IMR-90 (cell line): ENCODE measurements at regions not wholly inside any gene's neighbourhood (a gene's known extent, or its start where the extent isn't known, plus 50 kb on each side); places are given as distances from the start of the nearest gene placed in this dataset.

ENCODE experiments used
- ATAC-seq: fragments of 200-7000 bp; cut with Tn5 transposase; 2 replicates; pipeline ENCODE4 v1.9.1; 2020; ENCODE audit warnings: low read depth, mild to moderate bottlenecking, moderate library complexity
- BruUV-seq: library from RNA; stranded (reverse); fragments of 400-500 nt; replicated peaks from 2 replicates; lab custom pipeline; 2021; lab: Mats Ljungman, UMichigan
- CTCF ChIA-PET: fragments of 300-600 bp; formaldehyde crosslinking; extraction: SDS; loops from one replicate; lab custom pipeline; 2021; ENCODE audit warnings: antibody characterized with exemption; lab: Yijun Ruan, JAX
- POLR2A ChIA-PET: fragments of 300-600 bp; sonication (Branson Sonifier 250); formaldehyde crosslinking; loops from one replicate; lab custom pipeline; 2022; ENCODE audit warnings: antibody characterized with exemption; ENCODE audit not compliant: unreplicated experiment; lab: Charles Lee
- DNase-seq: peaks from one replicate; pipeline ENCODE4 v3.0.0; 2013
- H2AFZ ChIP-seq: replicated peaks from 2 replicates; pipeline ENCODE3; 2013; ENCODE audit warnings: low read length, mild to moderate bottlenecking; ENCODE audit not compliant: poor library complexity
- H2AK5ac ChIP-seq: 2 replicates; pipeline ENCODE4 v1.6.1; 2013; ENCODE audit warnings: low read depth, low read length, inconsistent platforms
- H2AK9ac ChIP-seq: replicated peaks from 2 replicates; pipeline ENCODE3; 2013; ENCODE audit warnings: mild to moderate bottlenecking, low read depth, low read length, moderate library complexity; ENCODE audit not compliant: poor library complexity
- H2BK120ac ChIP-seq: 2 replicates; pipeline ENCODE4 v1.6.1; 2013; ENCODE audit warnings: low read depth, low read length, inconsistent platforms
- H2BK15ac ChIP-seq: 3 replicates; pipeline ENCODE4 v1.6.1; 2013; ENCODE audit warnings: low read depth, low read length, inconsistent platforms
- H2BK20ac ChIP-seq: 2 replicates; pipeline ENCODE4 v1.6.1; 2013; ENCODE audit warnings: low read depth, mild to moderate bottlenecking, inconsistent platforms, low read length, moderate library complexity
- H2BK5ac ChIP-seq: 2 replicates; pipeline ENCODE4 v1.6.1; 2013; ENCODE audit warnings: mild to moderate bottlenecking, low read depth, low read length, inconsistent platforms; ENCODE audit not compliant: poor library complexity, severe bottlenecking
- H3K14ac ChIP-seq: replicated peaks from 2 replicates; pipeline ENCODE4 v1.6.1; 2013; ENCODE audit warnings: low read depth, low read length, inconsistent platforms
- H3K18ac ChIP-seq: 2 replicates; pipeline ENCODE4 v1.6.1; 2013; ENCODE audit warnings: low read depth, low read length, control low read depth
- H3K23ac ChIP-seq: 2 replicates; pipeline ENCODE4 v1.6.1; 2013; ENCODE audit warnings: low read depth, low read length, inconsistent platforms
- H3K27ac ChIP-seq: 2 replicates; pipeline ENCODE4 v1.5.1; 2013; ENCODE audit warnings: mild to moderate bottlenecking, control low read depth, low read length; ENCODE audit not compliant: insufficient read depth
- H3K27me3 ChIP-seq: 2 replicates; pipeline ENCODE4 v1.6.1; 2013; ENCODE audit warnings: low read length; ENCODE audit not compliant: control insufficient read depth, insufficient read depth
- H3K36me3 ChIP-seq: 2 replicates; pipeline ENCODE4 v1.6.1; 2013; ENCODE audit warnings: low read length, mixed read lengths; ENCODE audit not compliant: control insufficient read depth, insufficient read depth
- H3K4ac ChIP-seq: 2 replicates; pipeline ENCODE4 v1.6.1; 2013; ENCODE audit warnings: low read depth, low read length, inconsistent platforms
- H3K4me1 ChIP-seq: 2 replicates; pipeline ENCODE4 v1.6.1; 2013; ENCODE audit warnings: low read length, mixed read lengths; ENCODE audit not compliant: control insufficient read depth, insufficient read depth
- H3K4me2 ChIP-seq: 2 replicates; pipeline ENCODE4 v1.6.1; 2013; ENCODE audit warnings: low read depth, mild to moderate bottlenecking, control low read depth, low read length, moderate library complexity
- H3K4me3 ChIP-seq: 2 replicates; pipeline ENCODE4 v1.5.1; 2013; ENCODE audit warnings: low read depth, mild to moderate bottlenecking, control low read depth, low read length, moderate library complexity; ENCODE audit not compliant: insufficient read depth
- H3K56ac ChIP-seq: 2 replicates; pipeline ENCODE4 v1.6.1; 2013; ENCODE audit warnings: low read length, inconsistent platforms; ENCODE audit not compliant: insufficient read depth; ENCODE audit errors: extremely low read depth
- H3K79me1 ChIP-seq, 2 experiments: 2 replicates each; pipeline ENCODE4 v1.6.1; 2013; ENCODE audit warnings: low read length in 2 of 2, inconsistent platforms in 1 of 2, low read depth in 1 of 2
- H3K9ac ChIP-seq: 2 replicates; pipeline ENCODE4 v1.6.1; 2013; ENCODE audit warnings: low read depth, low read length, control low read depth
- H3K9me1 ChIP-seq: 2 replicates; pipeline ENCODE4 v1.6.1; 2013; ENCODE audit warnings: low read length, inconsistent platforms; ENCODE audit not compliant: insufficient read depth
- H3K9me3 ChIP-seq: 2 replicates; pipeline ENCODE4 v1.6.1; 2013; ENCODE audit warnings: low read length; ENCODE audit not compliant: control insufficient read depth, insufficient read depth
- H4K20me1 ChIP-seq: 2 replicates; pipeline ENCODE4 v1.6.1; 2013; ENCODE audit warnings: low read length, inconsistent platforms; ENCODE audit not compliant: insufficient read depth
- H4K5ac ChIP-seq: 2 replicates; pipeline ENCODE4 v1.6.1; 2013; ENCODE audit warnings: mild to moderate bottlenecking, low read depth, low read length, control low read depth
- H4K8ac ChIP-seq, 2 experiments: 2 replicates each; pipeline ENCODE4 v1.6.1; 2013; ENCODE audit warnings: low read depth in 2 of 2, low read length in 2 of 2, control low read depth in 1 of 2, inconsistent platforms in 1 of 2
- H4K91ac ChIP-seq: 2 replicates; pipeline ENCODE4 v1.6.1; 2013; ENCODE audit warnings: low read depth, low read length, inconsistent platforms; ENCODE audit not compliant: insufficient read depth
- BHLHE40 ChIP-seq: fragments of 150-350 bp; IDR thresholded peaks from 2 replicates; pipeline ENCODE4 v1.6.1; 2016; ENCODE audit warnings: mild to moderate bottlenecking, low read depth, low read length
- CEBPB ChIP-seq: IDR thresholded peaks from 2 replicates; pipeline ENCODE4 v1.6.1; 2012; ENCODE audit warnings: low read depth, low read length, improper control_type of control experiment
- CHD1 ChIP-seq: IDR thresholded peaks from 2 replicates; pipeline ENCODE4 v1.6.1; 2012; ENCODE audit warnings: low read depth, low read length, improper control_type of control experiment
- CTCF ChIP-seq: conservative IDR thresholded peaks from 2 replicates; pipeline ENCODE4 v1.5.1; 2012; ENCODE audit warnings: mild to moderate bottlenecking, low read depth, low read length, improper control_type of control experiment
- MAFK ChIP-seq: IDR thresholded peaks from 2 replicates; pipeline ENCODE4 v1.6.1; 2012; ENCODE audit warnings: low read depth, low read length, improper control_type of control experiment
- MAZ ChIP-seq: IDR thresholded peaks from 2 replicates; pipeline ENCODE4 v1.6.1; 2012; ENCODE audit warnings: low read depth, mild to moderate bottlenecking, low read length, improper control_type of control experiment, moderate library complexity, borderline replicate concordance
- MXI1 ChIP-seq: IDR thresholded peaks from 2 replicates; pipeline ENCODE4 v1.6.1; 2012; ENCODE audit warnings: low read depth, mild to moderate bottlenecking, low read length, moderate library complexity, borderline replicate concordance
- NFE2L2 ChIP-seq: fragments of 150-350 bp; IDR thresholded peaks from 2 replicates; pipeline ENCODE4 v1.6.1; 2016; ENCODE audit warnings: low read depth, mild to moderate bottlenecking, low read length
- POLR2A ChIP-seq: IDR thresholded peaks from 2 replicates; pipeline ENCODE4 v1.6.1; 2012; ENCODE audit warnings: mild to moderate bottlenecking, low read depth, low read length
- RFX5 ChIP-seq: IDR thresholded peaks from 2 replicates; pipeline ENCODE4 v1.8.0; 2012; ENCODE audit warnings: low read depth, mild to moderate bottlenecking, low read length, moderate library complexity
- WGBS, 2 experiments: methylation state at CpG; one replicate each; pipeline versions ENCODE4 v1.1.5 to v1.1.7; 2013; ENCODE audit warnings: missing lambda C conversion rate in 2 of 2; ENCODE audit not compliant: insufficient read length in 1 of 2; ENCODE audit errors: extremely low coverage in 2 of 2; 5-methylcytosine and 5-hydroxymethylcytosine counted together
- dilution Hi-C: fragments of 300-500 bp; cut with HindIII; formaldehyde crosslinking; loops from one replicate; pipeline ENCODE4 v1.14.3; 2018; ENCODE audit warnings: low sequenced_read_pairs; ENCODE audit not compliant: unreplicated experiment
- in situ Hi-C: fragments of 300-500 bp; cut with MboI; formaldehyde crosslinking; loops from 3 replicates; pipeline ENCODE4 v1.14.3; 2019; ENCODE audit warnings: low sequenced_read_pairs, inconsistent platforms, mixed read lengths
- intact Hi-C: fragments of 100-400 bp; cut with micrococcal nuclease; formaldehyde crosslinking; loops from 2 replicates; pipeline ENCODE4 v1.10.0; 2022

GRCh38 chr11:92284558-92284957 is 59.9 kb downstream of the FAT3 start:
- H3K4me1 ChIP-seq = no peaks in the 10 kb centered on the region
- no peaks in the 10 kb centered on the region for H3K9me1 ChIP-seq
- no peaks in the 10 kb centered on the region for H3K36me3 ChIP-seq
- H3K27me3 ChIP-seq = no peaks in the 10 kb centered on the region
- H3K4ac ChIP-seq = no peak overlapping the region
- no TSS peak for BruUV-seq
- H3K56ac ChIP-seq = no peak overlapping the region
- POLR2A ChIA-PET = no interaction called here
- no peak overlapping the region for H4K5ac ChIP-seq
- no peak overlapping the region for H2BK15ac ChIP-seq
- H3K4me3 ChIP-seq = no peak overlapping the region
- H2AK5ac ChIP-seq = no peak overlapping the region
- no peak overlapping the region for H2BK120ac ChIP-seq
- H4K8ac ChIP-seq = no peak overlapping the region
- no peak overlapping the region for H3K27ac ChIP-seq
- H4K91ac ChIP-seq = no peak overlapping the region
- ATAC-seq = no peak
- H3K23ac ChIP-seq = no peak overlapping the region
- TF ChIP-seq NFE2L2 = no peak
- TF ChIP-seq BHLHE40 = no peak
- no peak for TF ChIP-seq RFX5
- TF ChIP-seq CEBPB = no peak
- TF ChIP-seq CHD1 = no peak
- no peak for TF ChIP-seq MXI1
- TF ChIP-seq CTCF = no peak
- no peak for TF ChIP-seq MAFK
- no peak for TF ChIP-seq MAZ
- TF ChIP-seq POLR2A = no peak
- dilution Hi-C loops (no loop called here), intact Hi-C loops (no loop called here), in situ Hi-C loops (no loop called here)
- no peak overlapping the region for H2BK20ac ChIP-seq
- H3K14ac ChIP-seq = no peak overlapping the region
- no CpG with 5 or more reads among the region's 5 CpGs for WGBS, 2 experiments
- H4K20me1 ChIP-seq = no peaks in the 10 kb centered on the region
- DNase-seq = no peak
- no peak overlapping the region for H2BK5ac ChIP-seq
- H3K4me2 ChIP-seq = no peak overlapping the region
- H3K9ac ChIP-seq = no peak overlapping the region
- no peaks in the 10 kb centered on the region for H3K9me3 ChIP-seq
- CTCF ChIA-PET = no interaction called here
- H3K79me1 ChIP-seq = no peaks in the 10 kb centered on the region
- no peak overlapping the region for H3K18ac ChIP-seq
- no peak overlapping the region for H2AK9ac ChIP-seq
- no peak overlapping the region for H2AFZ ChIP-seq
